Omental fat pad (tissue), 3 donors: ENCODE measurements at regions not wholly inside any gene's neighbourhood (a gene's known extent, or its start where the extent isn't known, plus 50 kb on each side); places are given as distances from the start of the nearest gene placed in this dataset.

Experiments
- ATAC-seq: fragments of 150-250 bp; one replicate; pipeline ENCODE4 v1.9.1; 2016; ENCODE audit warnings: mild to moderate bottlenecking, moderate library complexity; ENCODE audit not compliant: low FRiP score
- DNase-seq: peaks from one replicate; pipeline ENCODE4 v3.0.0-alpha.2; 2019; ENCODE audit warnings: low spot score
- TF ChIP-seq, protein P1 (sequence below), 3 donors: fragments of 450-650 bp; IDR thresholded peaks; one replicate each; pipeline ENCODE4 v1.5.1; 2016 to 2017; ENCODE audit warnings: antibody characterized with exemption in 3 of 3, mild to moderate bottlenecking in 3 of 3, moderate library complexity in 2 of 3

- DNase-seq (no peak), ATAC-seq (no peak)
- TF ChIP-seq, protein P1, sequence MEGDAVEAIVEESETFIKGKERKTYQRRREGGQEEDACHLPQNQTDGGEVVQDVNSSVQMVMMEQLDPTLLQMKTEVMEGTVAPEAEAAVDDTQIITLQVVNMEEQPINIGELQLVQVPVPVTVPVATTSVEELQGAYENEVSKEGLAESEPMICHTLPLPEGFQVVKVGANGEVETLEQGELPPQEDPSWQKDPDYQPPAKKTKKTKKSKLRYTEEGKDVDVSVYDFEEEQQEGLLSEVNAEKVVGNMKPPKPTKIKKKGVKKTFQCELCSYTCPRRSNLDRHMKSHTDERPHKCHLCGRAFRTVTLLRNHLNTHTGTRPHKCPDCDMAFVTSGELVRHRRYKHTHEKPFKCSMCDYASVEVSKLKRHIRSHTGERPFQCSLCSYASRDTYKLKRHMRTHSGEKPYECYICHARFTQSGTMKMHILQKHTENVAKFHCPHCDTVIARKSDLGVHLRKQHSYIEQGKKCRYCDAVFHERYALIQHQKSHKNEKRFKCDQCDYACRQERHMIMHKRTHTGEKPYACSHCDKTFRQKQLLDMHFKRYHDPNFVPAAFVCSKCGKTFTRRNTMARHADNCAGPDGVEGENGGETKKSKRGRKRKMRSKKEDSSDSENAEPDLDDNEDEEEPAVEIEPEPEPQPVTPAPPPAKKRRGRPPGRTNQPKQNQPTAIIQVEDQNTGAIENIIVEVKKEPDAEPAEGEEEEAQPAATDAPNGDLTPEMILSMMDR (IDR thresholded peaks at IDR 0.05): no peak
Observed at GRCh38 chr2:471560-471959, 183.7 kb upstream of the ALKAL2 start.

DNA sequence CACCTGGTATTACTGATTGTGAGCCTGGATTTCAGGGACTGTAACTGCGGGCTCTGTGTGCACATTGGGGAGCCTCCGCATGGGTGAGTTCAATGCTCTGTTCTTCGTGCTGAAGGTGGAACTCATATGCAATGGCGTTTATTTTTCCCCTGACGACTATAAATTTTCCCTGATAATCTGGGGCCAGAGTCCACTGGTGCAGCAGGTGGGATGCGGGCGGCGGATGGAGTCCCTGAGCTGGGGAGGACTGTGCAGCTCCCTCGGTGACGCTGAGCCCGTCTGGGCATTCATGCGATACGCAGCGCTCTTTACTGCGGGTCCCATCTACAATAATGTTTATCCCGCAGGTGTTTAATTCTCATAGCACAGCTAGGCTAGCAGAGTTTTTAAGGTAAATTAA is 181.6 kb upstream of the ALKAL2 start:
- DNase-seq: no peak
- TF ChIP-seq, protein P1 (IDR thresholded peaks at IDR 0.05): no peak
- ATAC-seq: no peak

DNA sequence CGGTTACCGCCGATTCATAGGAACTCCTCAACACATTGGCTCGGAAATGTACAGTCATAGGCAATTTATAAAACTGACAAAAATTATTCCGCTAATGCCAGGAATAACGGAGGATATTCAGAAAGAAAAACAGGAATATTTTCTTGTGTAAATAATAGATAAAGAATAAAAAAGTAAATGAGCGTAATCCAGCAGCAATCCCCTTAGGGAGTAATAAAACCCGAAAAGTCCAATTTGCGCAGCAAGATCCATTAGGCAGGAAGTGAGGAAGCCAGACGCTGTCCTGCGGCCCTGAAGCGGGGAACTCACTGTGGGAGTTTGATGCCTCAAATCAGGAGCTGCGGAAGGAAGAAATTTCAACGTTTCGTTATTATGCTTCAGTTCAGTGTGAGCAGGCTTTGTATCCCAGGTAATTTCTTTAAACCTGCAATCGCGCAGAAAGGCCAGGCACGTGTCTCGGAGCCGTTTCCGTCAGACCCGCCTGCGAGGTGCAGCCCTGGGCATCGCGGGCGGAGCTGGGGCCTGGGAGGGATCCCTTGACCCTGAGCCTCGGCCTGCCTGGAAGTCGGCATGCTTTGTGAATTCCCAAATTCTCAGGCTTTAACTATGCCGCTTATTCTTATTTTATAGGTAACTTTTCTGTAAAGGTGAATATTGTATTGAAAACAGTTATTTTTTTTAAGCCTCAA is 180.9 kb upstream of the ALKAL2 start:
- ATAC-seq (no peak), DNase-seq (no peak)
- TF ChIP-seq, protein P1 (IDR thresholded peaks at IDR 0.05): no peak

DNA sequence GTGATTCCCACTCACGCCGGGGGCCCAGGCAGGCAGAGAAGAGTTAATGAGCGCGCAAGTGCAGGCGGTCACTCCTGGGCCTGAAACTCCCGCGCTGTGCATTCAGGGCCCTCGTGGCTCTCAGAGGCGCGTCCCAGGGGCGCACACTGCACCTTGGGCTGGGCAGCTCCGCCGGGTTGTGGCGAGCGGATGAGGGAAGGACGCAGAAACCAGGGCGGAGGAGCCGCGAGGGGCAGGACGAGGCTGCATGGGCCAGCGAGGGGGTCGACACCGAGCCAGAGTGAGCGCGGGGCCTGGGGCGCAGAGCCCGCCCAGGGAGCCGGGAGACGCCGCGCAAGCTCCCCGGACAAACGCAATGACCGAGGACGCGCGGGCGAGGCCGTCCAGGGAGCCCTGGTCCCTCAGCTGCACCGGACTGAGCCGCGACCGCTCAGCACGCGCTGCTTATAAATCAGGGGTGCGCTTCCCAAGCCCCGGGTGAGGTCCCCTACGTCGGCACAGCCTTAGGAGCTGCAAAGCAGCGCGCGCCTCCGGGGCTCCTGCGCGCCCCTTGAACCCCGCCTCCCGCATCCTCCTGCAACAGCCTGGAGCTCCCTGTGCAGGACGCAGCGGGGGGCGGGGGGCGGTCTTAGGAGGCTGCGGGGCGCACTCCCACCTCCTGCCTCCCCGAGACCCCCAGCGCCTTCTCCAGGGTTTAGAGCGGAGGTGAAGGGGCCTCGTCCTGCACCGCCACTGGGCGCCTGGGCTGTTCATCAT is 180.2 kb upstream of the ALKAL2 start:
- DNase-seq: no peak
- ATAC-seq: no peak
- TF ChIP-seq, protein P1 (IDR thresholded peaks at IDR 0.05): no peak

DNA sequence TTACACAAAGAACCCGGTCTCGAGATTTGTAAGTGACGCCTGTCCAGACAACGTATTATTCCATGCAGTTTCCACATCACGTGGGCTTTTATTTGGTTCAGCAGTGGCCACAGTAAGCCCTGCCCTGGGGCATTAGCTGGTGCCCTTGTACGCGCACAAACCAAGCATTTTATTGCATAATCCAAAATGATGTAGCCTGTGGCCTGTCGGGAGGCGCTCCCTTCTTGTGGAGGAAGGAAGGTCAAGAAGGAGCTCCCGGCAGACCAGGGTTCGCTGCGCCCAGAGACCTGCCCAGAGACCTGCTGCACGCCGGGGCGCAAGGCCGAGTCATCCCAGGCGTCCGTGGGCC is 179.6 kb upstream of the ALKAL2 start:
- TF ChIP-seq, protein P1 (IDR thresholded peaks at IDR 0.05): no peak
- ATAC-seq (no peak), DNase-seq (no peak)

DNA sequence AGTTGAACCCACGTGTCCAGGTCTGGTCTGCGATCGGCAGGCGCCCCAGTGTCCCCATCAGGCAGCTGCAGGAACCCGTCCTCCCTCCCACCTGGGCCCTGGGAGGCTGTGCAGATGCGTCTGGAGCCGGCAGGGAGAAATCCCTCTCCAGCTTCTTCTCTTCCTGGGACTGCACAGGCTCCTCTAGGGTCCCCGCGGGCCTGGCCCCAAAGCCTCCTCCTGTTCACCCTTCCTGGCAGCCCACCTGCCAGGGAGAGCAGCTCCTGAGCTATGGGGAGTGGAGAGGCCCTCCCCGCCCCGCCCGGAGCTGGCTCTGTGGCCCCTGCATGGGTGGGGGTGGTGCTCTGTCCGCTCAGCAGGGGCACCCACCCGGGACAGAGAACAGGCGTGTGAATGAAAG is 179.2 kb upstream of the ALKAL2 start:
- no peak for ATAC-seq
- no peak for DNase-seq
- TF ChIP-seq, protein P1 (IDR thresholded peaks at IDR 0.05): no peak
